GM12864 (cell line): ENCODE measurements at regions not wholly inside any gene's neighbourhood (a gene's known extent, or its start where the extent isn't known, plus 50 kb on each side); places are given as distances from the start of the nearest gene placed in this dataset.

Experiments used
- DNase-seq: peaks from one replicate; pipeline ENCODE4 v3.0.0-alpha.2; 2011; ENCODE audit warnings: low read depth
- H3K4me3 ChIP-seq: 2 replicates; pipeline ENCODE4 v1.5.1; 2011; ENCODE audit warnings: mild to moderate bottlenecking, low read depth, low read length, control low read depth
- CTCF ChIP-seq: IDR thresholded peaks from 2 replicates; pipeline ENCODE4 v1.5.1; 2011; ENCODE audit warnings: low read depth, mild to moderate bottlenecking, moderate library complexity, low read length, control low read depth, inconsistent platforms; ENCODE audit errors: missing control alignments

GRCh38 chr13:59494560-59494970, 669.2 kb downstream of the DIAPH3 start:
- no peak for TF ChIP-seq CTCF
- no peak overlapping the region for H3K4me3 ChIP-seq
- no peak for DNase-seq

- no peak overlapping the region for H3K4me3 ChIP-seq
- DNase-seq: no peak
- no peak for TF ChIP-seq CTCF
Observed at GRCh38 chr13:59495299-59495698, 668.4 kb downstream of the DIAPH3 start.

- no peak for DNase-seq
- TF ChIP-seq CTCF: no peak
- H3K4me3 ChIP-seq: no peak overlapping the region
Observed at GRCh38 chr13:59495936-59496512, 667.7 kb downstream of the DIAPH3 start.

GRCh38 chr13:59497621-59498247, 666.0 kb downstream of the DIAPH3 start:
- TF ChIP-seq CTCF: no peak
- DNase-seq: no peak
- no peak overlapping the region for H3K4me3 ChIP-seq

GRCh38 chr13:59501004-59501403, 662.7 kb downstream of the DIAPH3 start:
- no peak for TF ChIP-seq CTCF
- no peak for DNase-seq

GRCh38 chr13:59504407-59504806, 659.3 kb downstream of the DIAPH3 start:
- DNase-seq: no peak
- TF ChIP-seq CTCF: no peak
- H3K4me3 ChIP-seq: no peak overlapping the region

More at GRCh38 chr13:59501004-59501403, 662.7 kb downstream of the DIAPH3 start:
- H3K4me3 ChIP-seq: no peak overlapping the region

GRCh38 chr13:59510386-59510785, 653.3 kb downstream of the DIAPH3 start:
- TF ChIP-seq CTCF: no peak
- DNase-seq: no peak
- H3K4me3 ChIP-seq: no peak overlapping the region
